Ishikawa (cell line): ENCODE measurements at regions not wholly inside any gene's neighbourhood (a gene's known extent, or its start where the extent isn't known, plus 50 kb on each side); places are given as distances from the start of the nearest gene placed in this dataset.

Source experiments
- CEBPB ChIP-seq: IDR thresholded peaks from 2 replicates; pipeline ENCODE4 v1.6.1; 2012
- CREB1 ChIP-seq: IDR thresholded peaks from 2 replicates; pipeline ENCODE4 v1.6.1; 2012; ENCODE audit warnings: low read depth
- EGR1 ChIP-seq: IDR thresholded peaks from 2 replicates; pipeline ENCODE4 v1.6.1; 2012
- EP300 ChIP-seq: IDR thresholded peaks from 2 replicates; pipeline ENCODE4 v1.6.1; 2012; ENCODE audit warnings: borderline replicate concordance
- FOXM1 ChIP-seq: IDR thresholded peaks from 2 replicates; pipeline ENCODE4 v1.6.1; 2012; ENCODE audit warnings: low read depth, borderline replicate concordance
- MAX ChIP-seq: IDR thresholded peaks from 2 replicates; pipeline ENCODE4 v1.6.1; 2012
- NFIC ChIP-seq: IDR thresholded peaks from 2 replicates; pipeline ENCODE4 v1.6.1; 2012
- RAD21 ChIP-seq: IDR thresholded peaks from 2 replicates; pipeline ENCODE4 v1.6.1; 2012; ENCODE audit warnings: low read depth
- REST ChIP-seq: IDR thresholded peaks from 2 replicates; pipeline ENCODE4 v1.6.1; 2012; ENCODE audit warnings: low read depth, mild to moderate bottlenecking
- TAF1 ChIP-seq: IDR thresholded peaks from 2 replicates; pipeline ENCODE4 v1.6.1; 2012; ENCODE audit warnings: low read depth, mild to moderate bottlenecking
- TCF12 ChIP-seq: IDR thresholded peaks from 2 replicates; pipeline ENCODE4 v1.6.1; 2012; ENCODE audit warnings: low read depth
- TEAD4 ChIP-seq: IDR thresholded peaks from 2 replicates; pipeline ENCODE4 v1.6.1; 2012
- USF1 ChIP-seq: IDR thresholded peaks from 2 replicates; pipeline ENCODE4 v1.6.1; 2012
- YY1 ChIP-seq: IDR thresholded peaks from 2 replicates; pipeline ENCODE4 v1.6.1; 2012; ENCODE audit warnings: low read depth
- ZBTB7A ChIP-seq: IDR thresholded peaks from 2 replicates; pipeline ENCODE4 v1.6.1; 2012; ENCODE audit warnings: low read depth

GRCh38 chrX:9087271-9088040 is 53.5 kb upstream of the FAM9B start:
- TF ChIP-seq NFIC (no peak), CEBPB (no peak), REST (no peak), ZBTB7A (no peak), TEAD4 (no peak), TCF12 (no peak), EGR1 (no peak), TAF1 (no peak), USF1 (no peak), CREB1 (no peak), EP300 (no peak), MAX (no peak), FOXM1 (no peak)

- TF ChIP-seq NFIC: no peak
- no peak for TF ChIP-seq FOXM1
- no peak for TF ChIP-seq MAX
- no peak for TF ChIP-seq TAF1
- no peak for TF ChIP-seq EP300
- TF ChIP-seq RAD21: no peak
- TF ChIP-seq CREB1: no peak
- no peak for TF ChIP-seq TEAD4
- no peak for TF ChIP-seq REST
- no peak for TF ChIP-seq ZBTB7A
- TF ChIP-seq TCF12: no peak
- no peak for TF ChIP-seq CEBPB
Measured at GRCh38 chrX:9088896-9089295, 55.0 kb upstream of the FAM9B start.

GRCh38 chrX:9090766-9091165 is 56.8 kb upstream of the FAM9B start:
- no peak for TF ChIP-seq FOXM1
- no peak for TF ChIP-seq ZBTB7A
- TF ChIP-seq YY1: no peak
- no peak for TF ChIP-seq CEBPB
- TF ChIP-seq CREB1: no peak
- no peak for TF ChIP-seq EGR1
- TF ChIP-seq EP300: no peak
- TF ChIP-seq TEAD4: no peak
- no peak for TF ChIP-seq TCF12
- TF ChIP-seq NFIC: no peak
- TF ChIP-seq MAX: no peak
- TF ChIP-seq RAD21: no peak
- TF ChIP-seq REST: no peak

GRCh38 chrX:9091258-9091657 is 57.3 kb upstream of the FAM9B start:
- TF ChIP-seq TCF12: no peak
- TF ChIP-seq REST: no peak
- no peak for TF ChIP-seq NFIC
- TF ChIP-seq MAX: no peak
- no peak for TF ChIP-seq EGR1
- TF ChIP-seq FOXM1: no peak
- TF ChIP-seq YY1: no peak
- TF ChIP-seq CREB1: no peak
- no peak for TF ChIP-seq USF1
- no peak for TF ChIP-seq EP300
- TF ChIP-seq RAD21: no peak
- no peak for TF ChIP-seq ZBTB7A
